NOMO-1 (cell line): ENCODE measurements at regions not wholly inside any gene's neighbourhood (a gene's known extent, or its start where the extent isn't known, plus 50 kb on each side); places are given as distances from the start of the nearest gene placed in this dataset.
"Not testable (repeated sequence)": the region's sequence is repeated elsewhere in the genome, so short reads cannot be mapped to it uniquely, and the experiment has no call there.

Experiments used
- DNase-seq, 2 experiments: peaks; one replicate each; lab custom pipeline; 2025; ENCODE audit not compliant: unreplicated experiment in 2 of 2; lab: John Stamatoyannopoulos, UW

GRCh38 chr5:92302356-92302755 is 919.2 kb upstream of the ARRDC3 start:
- not testable (repeated sequence) for DNase-seq

GRCh38 chr5:92283521-92283920 is 900.4 kb upstream of the ARRDC3 start:
- DNase-seq, result no peak

- DNase-seq, result not testable (repeated sequence)
These were observed 888.6 kb upstream of the ARRDC3 start for GRCh38 chr5:92271750-92272149.

GRCh38 chr5:92268343-92268742 is 885.2 kb upstream of the ARRDC3 start:
- DNase-seq, result no peak

- no peak for DNase-seq
These were observed 884.7 kb upstream of the ARRDC3 start for GRCh38 chr5:92267830-92268229.

- no peak for DNase-seq
These were observed 882.7 kb upstream of the ARRDC3 start for GRCh38 chr5:92265804-92266203.

- DNase-seq, result not testable (repeated sequence)
These were observed 872.5 kb upstream of the ARRDC3 start for GRCh38 chr5:92255605-92256004.

- no peak for DNase-seq
These were observed 865.4 kb upstream of the ARRDC3 start for GRCh38 chr5:92248518-92248917.

GRCh38 chr5:92242170-92242569 is 859.1 kb upstream of the ARRDC3 start:
- no peak for DNase-seq

GRCh38 chr5:92237896-92238295 is 854.8 kb upstream of the ARRDC3 start:
- no peak for DNase-seq

- DNase-seq, result no peak
These were observed 839.3 kb upstream of the ARRDC3 start for GRCh38 chr5:92222449-92222848.

- DNase-seq, result not testable (repeated sequence)
These were observed 833.7 kb upstream of the ARRDC3 start for GRCh38 chr5:92216852-92217251.

GRCh38 chr5:92215116-92215515 is 832.0 kb upstream of the ARRDC3 start:
- no peak for DNase-seq

GRCh38 chr5:92208265-92208664 is 825.1 kb upstream of the ARRDC3 start:
- no peak for DNase-seq

GRCh38 chr5:92207151-92207550 is 824.0 kb upstream of the ARRDC3 start:
- DNase-seq, result no peak

- DNase-seq, result no peak
These were observed 823.6 kb upstream of the ARRDC3 start for GRCh38 chr5:92206681-92207080.

- not testable (repeated sequence) for DNase-seq
These were observed 815.9 kb upstream of the ARRDC3 start for GRCh38 chr5:92199035-92199434.

GRCh38 chr5:92181656-92182055 is 798.5 kb upstream of the ARRDC3 start:
- DNase-seq, result no peak

- DNase-seq, result no peak
These were observed 797.3 kb upstream of the ARRDC3 start for GRCh38 chr5:92180391-92180790.

- no peak for DNase-seq
These were observed 796.5 kb upstream of the ARRDC3 start for GRCh38 chr5:92179651-92180050.

GRCh38 chr5:92177926-92178487 is 794.9 kb upstream of the ARRDC3 start:
- DNase-seq, result no peak

GRCh38 chr5:92163906-92164305 is 780.8 kb upstream of the ARRDC3 start:
- DNase-seq, result no peak

GRCh38 chr5:92147798-92148197 is 764.7 kb upstream of the ARRDC3 start:
- DNase-seq, result no peak
